ENCODE measurements at regions not wholly inside any gene's neighbourhood (a gene's known extent, or its start where the extent isn't known, plus 50 kb on each side); places are given as distances from the start of the nearest gene placed in this dataset.
"Not testable (repeated sequence)": the region's sequence is repeated elsewhere in the genome, so short reads cannot be mapped to it uniquely, and the experiment has no call there.

GRCh38 chr6:170006071-170006899 lies 254.9 kb downstream of the ERMARD start:
- no peak for DNase-seq

- DNase-seq = no peak
These were observed 254.2 kb downstream of the ERMARD start for GRCh38 chr6:170005665-170006064.

GRCh38 chr6:170004585-170005210 lies 253.3 kb downstream of the ERMARD start:
- no peak for DNase-seq

GRCh38 chr6:170003451-170004160 lies 252.2 kb downstream of the ERMARD start:
- no peak for DNase-seq

- no peak for DNase-seq
These were observed 251.6 kb downstream of the ERMARD start for GRCh38 chr6:170003027-170003426.

- not testable (repeated sequence) for DNase-seq
These were observed 250.4 kb downstream of the ERMARD start for GRCh38 chr6:170001782-170002181.

GRCh38 chr6:170000071-170000843 lies 248.8 kb downstream of the ERMARD start:
- DNase-seq = no peak

GRCh38 chr6:169999367-169999766 lies 247.9 kb downstream of the ERMARD start:
- DNase-seq = no peak

GRCh38 chr6:169998457-169998856 lies 247.0 kb downstream of the ERMARD start:
- no peak for DNase-seq

GRCh38 chr6:169997930-169998218 lies 246.5 kb downstream of the ERMARD start:
- no peak for DNase-seq

- DNase-seq = no peak
These were observed 245.9 kb downstream of the ERMARD start for GRCh38 chr6:169997187-169997929.

- no peak for DNase-seq
These were observed 245.1 kb downstream of the ERMARD start for GRCh38 chr6:169996378-169997051.

- no peak for DNase-seq
These were observed 243.3 kb downstream of the ERMARD start for GRCh38 chr6:169994739-169995138.

GRCh38 chr6:169993861-169994481 lies 242.5 kb downstream of the ERMARD start:
- no peak for DNase-seq

GRCh38 chr6:169991913-169992312 lies 240.5 kb downstream of the ERMARD start:
- DNase-seq = no peak

GRCh38 chr6:169991031-169991390 lies 239.6 kb downstream of the ERMARD start:
- no peak for DNase-seq

GRCh38 chr6:169990095-169991030 lies 238.9 kb downstream of the ERMARD start:
- DNase-seq = peak; percentile 47

- DNase-seq = no peak
These were observed 238.2 kb downstream of the ERMARD start for GRCh38 chr6:169989594-169989993.

GRCh38 chr6:169988769-169989550 lies 237.5 kb downstream of the ERMARD start:
- DNase-seq = no peak

All from KG1 (cell line).